ENCODE measurements at regions not wholly inside any gene's neighbourhood (a gene's known extent, or its start where the extent isn't known, plus 50 kb on each side); places are given as distances from the start of the nearest gene placed in this dataset.
"Not testable (repeated sequence)": the region's sequence is repeated elsewhere in the genome, so short reads cannot be mapped to it uniquely, and the experiment has no call there.

DNA sequence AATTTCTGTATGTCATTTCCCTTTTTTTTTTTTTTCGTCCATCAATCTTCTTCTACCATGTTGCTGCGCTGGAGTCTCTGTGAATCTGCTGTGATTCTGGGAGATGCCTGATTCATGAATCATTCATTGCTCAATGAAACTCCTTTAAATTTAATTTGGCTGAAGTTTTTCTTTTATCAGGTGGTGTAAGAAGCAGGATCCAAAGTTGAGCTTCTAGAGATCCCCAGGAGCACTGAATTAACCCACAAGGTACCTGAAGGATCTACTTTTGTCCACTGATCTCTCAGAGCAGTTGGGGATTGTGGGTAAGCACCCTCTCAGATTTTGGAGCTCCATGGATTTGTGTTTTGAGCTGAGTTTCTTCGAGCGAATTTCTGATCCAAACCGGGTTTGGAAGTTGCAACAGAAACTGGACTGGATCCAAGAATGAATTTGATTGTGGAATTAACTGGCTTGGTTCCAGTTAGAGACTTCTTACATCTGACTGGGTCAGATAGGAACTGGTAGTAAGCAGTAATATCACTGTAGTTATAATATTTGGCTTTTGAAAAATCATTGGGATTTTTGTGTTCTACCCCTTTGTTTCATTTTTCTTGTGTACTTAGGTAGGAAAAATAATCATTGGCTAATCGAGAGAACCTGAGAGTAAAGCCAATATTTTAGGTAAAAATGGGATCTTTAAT is 447.8 kb upstream of the TOM1L1 start:
- Histone ChIP-seq H3K27ac (ENCODE audit: low read depth, low read length) (no peak overlapping the region), H3K9ac (ENCODE audit: extremely low read depth, low read length, poor library complexity, severe bottlenecking) (no peak overlapping the region), H3K4me1 (ENCODE audit: control insufficient read depth, insufficient read depth, low read length) (no peaks in the 10 kb centered on the region), H3K4me3 (ENCODE audit: low read length) (no peak overlapping the region), H3K36me3 (ENCODE audit: control insufficient read depth, insufficient read depth, low read length) (no peaks in the 10 kb centered on the region), H3K9me3 (ENCODE audit: control insufficient read depth, low read length) (peaks cover 63% of the 10 kb centered on the region), H3K27me3 (ENCODE audit: control insufficient read depth, insufficient read depth, low read length, poor library complexity, severe bottlenecking) (no peaks in the 10 kb centered on the region)
- peaks cover 7% of the 10 kb centered on the region for H3K36me3 Mint-ChIP-seq (ENCODE audit: low read depth)
- TF ChIP-seq, protein P1, sequence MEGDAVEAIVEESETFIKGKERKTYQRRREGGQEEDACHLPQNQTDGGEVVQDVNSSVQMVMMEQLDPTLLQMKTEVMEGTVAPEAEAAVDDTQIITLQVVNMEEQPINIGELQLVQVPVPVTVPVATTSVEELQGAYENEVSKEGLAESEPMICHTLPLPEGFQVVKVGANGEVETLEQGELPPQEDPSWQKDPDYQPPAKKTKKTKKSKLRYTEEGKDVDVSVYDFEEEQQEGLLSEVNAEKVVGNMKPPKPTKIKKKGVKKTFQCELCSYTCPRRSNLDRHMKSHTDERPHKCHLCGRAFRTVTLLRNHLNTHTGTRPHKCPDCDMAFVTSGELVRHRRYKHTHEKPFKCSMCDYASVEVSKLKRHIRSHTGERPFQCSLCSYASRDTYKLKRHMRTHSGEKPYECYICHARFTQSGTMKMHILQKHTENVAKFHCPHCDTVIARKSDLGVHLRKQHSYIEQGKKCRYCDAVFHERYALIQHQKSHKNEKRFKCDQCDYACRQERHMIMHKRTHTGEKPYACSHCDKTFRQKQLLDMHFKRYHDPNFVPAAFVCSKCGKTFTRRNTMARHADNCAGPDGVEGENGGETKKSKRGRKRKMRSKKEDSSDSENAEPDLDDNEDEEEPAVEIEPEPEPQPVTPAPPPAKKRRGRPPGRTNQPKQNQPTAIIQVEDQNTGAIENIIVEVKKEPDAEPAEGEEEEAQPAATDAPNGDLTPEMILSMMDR (conservative IDR thresholded peaks at IDR 0.05), result no peak
- H3K27me3 Mint-ChIP-seq (ENCODE audit: insufficient read depth), result no peaks in the 10 kb centered on the region
- 91 to 100% methylated on average over 4 to 6 of the region's 6 CpGs for WGBS, 2 experiments (ENCODE audit: insufficient coverage in 1 of 2, insufficient read length in 1 of 2)
- H3K9me3 Mint-ChIP-seq, result peaks cover 61% of the 10 kb centered on the region
- no peak overlapping the region for H3K27ac Mint-ChIP-seq
- H3K4me3 Mint-ChIP-seq, result no peak overlapping the region
- no peak for DNase-seq
- no peaks in the 10 kb centered on the region for H3K4me1 Mint-ChIP-seq

DNA sequence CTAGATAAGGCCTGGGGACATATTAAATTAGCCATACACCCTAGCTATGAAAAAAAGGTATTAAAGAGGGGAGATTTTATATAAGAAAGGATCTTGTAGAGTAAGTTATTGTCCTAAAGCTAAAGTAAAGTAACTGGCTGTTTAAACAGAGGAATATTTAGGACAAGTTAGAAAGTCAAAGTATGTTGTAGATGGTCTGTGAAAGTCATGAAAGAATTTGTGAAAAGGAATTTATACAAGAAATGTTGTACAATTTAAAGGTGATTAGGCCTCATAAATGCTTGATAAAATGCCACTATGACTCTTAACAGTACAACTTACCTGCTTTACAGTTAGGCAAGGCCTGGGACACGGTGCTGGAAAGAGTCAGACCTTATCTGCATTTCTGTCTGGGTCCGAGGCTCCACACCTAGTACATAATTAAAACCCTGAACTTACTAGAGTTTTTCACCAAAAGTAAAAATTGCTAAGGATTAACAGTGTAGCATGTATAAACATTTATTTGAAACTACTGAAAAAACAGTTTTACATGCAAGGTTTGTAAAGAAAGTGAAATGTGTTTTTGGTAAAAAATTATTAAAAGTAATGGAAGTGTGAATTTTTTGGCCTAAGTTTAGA is 445.3 kb upstream of the TOM1L1 start:
- Histone ChIP-seq H3K36me3 (ENCODE audit: control insufficient read depth, insufficient read depth, low read length) (no peaks in the 10 kb centered on the region), H3K9ac (ENCODE audit: extremely low read depth, low read length, poor library complexity, severe bottlenecking) (no peak overlapping the region), H3K4me1 (ENCODE audit: control insufficient read depth, insufficient read depth, low read length) (no peaks in the 10 kb centered on the region), H3K9me3 (ENCODE audit: control insufficient read depth, low read length) (peaks cover 60% of the 10 kb centered on the region), H3K4me3 (ENCODE audit: low read length) (peak overlapping the region; percentile 30), H3K27ac (ENCODE audit: low read depth, low read length) (no peak overlapping the region), H3K27me3 (ENCODE audit: control insufficient read depth, insufficient read depth, low read length, poor library complexity, severe bottlenecking) (no peaks in the 10 kb centered on the region)
- TF ChIP-seq, protein P1 (conservative IDR thresholded peaks at IDR 0.05), result no peak
- Mint-ChIP-seq H3K36me3 (ENCODE audit: low read depth) (peaks cover 7% of the 10 kb centered on the region), H3K9me3 (peaks cover 65% of the 10 kb centered on the region), H3K4me1 (no peaks in the 10 kb centered on the region), H3K4me3 (no peak overlapping the region), H3K27ac (no peak overlapping the region), H3K27me3 (ENCODE audit: insufficient read depth) (no peaks in the 10 kb centered on the region)
- 71% methylated on average over 2 of the region's 2 CpGs; no CpG with 5 or more reads in 1 of the 2 experiments for WGBS, 2 experiments (ENCODE audit: insufficient coverage in 1 of 2, insufficient read length in 1 of 2)
- no peak for DNase-seq

DNA sequence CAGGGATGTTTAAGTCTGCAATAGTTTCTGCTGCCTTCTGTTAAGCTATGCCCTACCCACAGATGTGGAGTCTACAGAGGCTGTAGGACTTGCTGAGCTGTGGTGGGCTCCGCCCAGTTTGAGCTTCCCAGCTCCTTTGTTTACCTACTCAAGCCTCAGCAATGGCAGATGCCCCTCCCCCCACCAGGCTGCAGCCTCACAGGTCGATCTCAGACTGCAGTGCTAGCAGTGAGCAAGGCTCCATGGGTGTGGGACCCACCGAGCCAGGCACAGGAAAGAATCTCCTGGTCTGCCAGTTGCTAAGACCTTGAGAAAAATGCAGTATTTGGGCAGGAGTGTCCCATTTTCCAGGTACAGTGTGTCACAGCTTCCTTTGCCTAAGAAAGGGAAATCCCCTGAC is 435.2 kb upstream of the TOM1L1 start:
- H3K9me3 Mint-ChIP-seq, result peaks cover 32% of the 10 kb centered on the region
- not testable (repeated sequence) for H3K36me3 ChIP-seq (ENCODE audit: control insufficient read depth, insufficient read depth, low read length); H3K36me3 Mint-ChIP-seq (ENCODE audit: low read depth); H3K9ac ChIP-seq (ENCODE audit: extremely low read depth, low read length, poor library complexity, severe bottlenecking); H3K27ac ChIP-seq (ENCODE audit: low read depth, low read length); H3K9me3 ChIP-seq (ENCODE audit: control insufficient read depth, low read length); H3K4me1 ChIP-seq (ENCODE audit: control insufficient read depth, insufficient read depth, low read length); H3K27me3 ChIP-seq (ENCODE audit: control insufficient read depth, insufficient read depth, low read length, poor library complexity, severe bottlenecking); H3K4me1 Mint-ChIP-seq; H3K27me3 Mint-ChIP-seq (ENCODE audit: insufficient read depth); H3K27ac Mint-ChIP-seq; DNase-seq; H3K4me3 ChIP-seq (ENCODE audit: low read length); H3K4me3 Mint-ChIP-seq
- WGBS, 2 experiments (ENCODE audit: insufficient coverage in 1 of 2, insufficient read length in 1 of 2), result 83 to 86% methylated on average over 1 to 3 of the region's 3 CpGs

All from endodermal cell (in vitro differentiated cells).